ENCODE measurements at regions not wholly inside any gene's neighbourhood (a gene's known extent, or its start where the extent isn't known, plus 50 kb on each side); places are given as distances from the start of the nearest gene placed in this dataset.

DNA sequence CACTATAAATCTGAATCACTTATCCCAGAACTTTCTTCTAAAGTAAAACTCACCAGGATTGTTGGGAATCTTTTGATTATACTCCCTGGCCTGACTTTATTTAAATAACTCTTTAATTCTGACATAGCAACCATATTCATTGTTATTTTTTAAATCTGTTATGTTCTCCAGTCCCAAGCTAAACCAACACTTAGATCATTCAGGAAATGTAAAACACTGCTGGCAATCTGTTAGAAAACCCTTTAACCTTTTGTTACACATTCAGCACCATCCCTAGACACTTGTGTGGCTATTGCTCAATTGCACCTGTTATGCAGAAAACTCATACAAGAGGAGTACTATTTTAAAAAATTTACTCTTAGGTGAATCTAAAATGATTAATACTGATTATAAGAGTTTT is 101.8 kb upstream of the NHSL1 start:
- TF ChIP-seq, protein P1, sequence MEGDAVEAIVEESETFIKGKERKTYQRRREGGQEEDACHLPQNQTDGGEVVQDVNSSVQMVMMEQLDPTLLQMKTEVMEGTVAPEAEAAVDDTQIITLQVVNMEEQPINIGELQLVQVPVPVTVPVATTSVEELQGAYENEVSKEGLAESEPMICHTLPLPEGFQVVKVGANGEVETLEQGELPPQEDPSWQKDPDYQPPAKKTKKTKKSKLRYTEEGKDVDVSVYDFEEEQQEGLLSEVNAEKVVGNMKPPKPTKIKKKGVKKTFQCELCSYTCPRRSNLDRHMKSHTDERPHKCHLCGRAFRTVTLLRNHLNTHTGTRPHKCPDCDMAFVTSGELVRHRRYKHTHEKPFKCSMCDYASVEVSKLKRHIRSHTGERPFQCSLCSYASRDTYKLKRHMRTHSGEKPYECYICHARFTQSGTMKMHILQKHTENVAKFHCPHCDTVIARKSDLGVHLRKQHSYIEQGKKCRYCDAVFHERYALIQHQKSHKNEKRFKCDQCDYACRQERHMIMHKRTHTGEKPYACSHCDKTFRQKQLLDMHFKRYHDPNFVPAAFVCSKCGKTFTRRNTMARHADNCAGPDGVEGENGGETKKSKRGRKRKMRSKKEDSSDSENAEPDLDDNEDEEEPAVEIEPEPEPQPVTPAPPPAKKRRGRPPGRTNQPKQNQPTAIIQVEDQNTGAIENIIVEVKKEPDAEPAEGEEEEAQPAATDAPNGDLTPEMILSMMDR (IDR thresholded peaks at IDR 0.05; ENCODE audit: unreplicated experiment in 3 of 3) = no peak
- Mint-ChIP-seq H3K36me3 (ENCODE audit: low read depth) (no peaks in the 10 kb centered on the region), H3K4me3 (no peak overlapping the region), H3K27me3 (ENCODE audit: low read depth) (no peaks in the 10 kb centered on the region), H3K9me3 (no peaks in the 10 kb centered on the region), H3K4me1 (no peaks in the 10 kb centered on the region), H3K27ac (no peak overlapping the region)

DNA sequence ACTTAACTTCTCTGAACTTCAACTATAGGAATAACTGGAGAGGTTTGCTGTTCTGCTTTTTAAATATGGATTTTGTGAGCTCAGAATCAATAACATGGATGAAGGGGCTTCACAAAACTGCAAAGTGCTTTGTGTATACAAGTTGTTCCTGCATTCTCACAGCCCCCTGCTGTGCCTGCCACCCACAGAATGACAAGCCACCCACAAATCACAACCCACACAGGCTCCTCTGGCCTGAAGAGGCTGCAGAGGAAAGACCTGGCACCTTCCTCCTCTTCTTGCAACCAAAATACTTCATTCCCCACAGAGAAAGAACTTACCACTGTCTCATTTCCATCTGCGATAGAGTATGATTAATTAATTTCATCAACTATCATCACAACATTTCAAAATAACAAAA is 106.7 kb upstream of the NHSL1 start:
- H3K36me3 Mint-ChIP-seq (ENCODE audit: low read depth) = no peaks in the 10 kb centered on the region
- TF ChIP-seq, protein P1 (IDR thresholded peaks at IDR 0.05; ENCODE audit: unreplicated experiment in 3 of 3) = no peak
- H3K27ac Mint-ChIP-seq = no peak overlapping the region
- no peak overlapping the region for H3K4me3 Mint-ChIP-seq
- no peaks in the 10 kb centered on the region for H3K9me3 Mint-ChIP-seq
- H3K27me3 Mint-ChIP-seq (ENCODE audit: low read depth) = peaks cover 6% of the 10 kb centered on the region
- H3K4me1 Mint-ChIP-seq = no peaks in the 10 kb centered on the region

DNA sequence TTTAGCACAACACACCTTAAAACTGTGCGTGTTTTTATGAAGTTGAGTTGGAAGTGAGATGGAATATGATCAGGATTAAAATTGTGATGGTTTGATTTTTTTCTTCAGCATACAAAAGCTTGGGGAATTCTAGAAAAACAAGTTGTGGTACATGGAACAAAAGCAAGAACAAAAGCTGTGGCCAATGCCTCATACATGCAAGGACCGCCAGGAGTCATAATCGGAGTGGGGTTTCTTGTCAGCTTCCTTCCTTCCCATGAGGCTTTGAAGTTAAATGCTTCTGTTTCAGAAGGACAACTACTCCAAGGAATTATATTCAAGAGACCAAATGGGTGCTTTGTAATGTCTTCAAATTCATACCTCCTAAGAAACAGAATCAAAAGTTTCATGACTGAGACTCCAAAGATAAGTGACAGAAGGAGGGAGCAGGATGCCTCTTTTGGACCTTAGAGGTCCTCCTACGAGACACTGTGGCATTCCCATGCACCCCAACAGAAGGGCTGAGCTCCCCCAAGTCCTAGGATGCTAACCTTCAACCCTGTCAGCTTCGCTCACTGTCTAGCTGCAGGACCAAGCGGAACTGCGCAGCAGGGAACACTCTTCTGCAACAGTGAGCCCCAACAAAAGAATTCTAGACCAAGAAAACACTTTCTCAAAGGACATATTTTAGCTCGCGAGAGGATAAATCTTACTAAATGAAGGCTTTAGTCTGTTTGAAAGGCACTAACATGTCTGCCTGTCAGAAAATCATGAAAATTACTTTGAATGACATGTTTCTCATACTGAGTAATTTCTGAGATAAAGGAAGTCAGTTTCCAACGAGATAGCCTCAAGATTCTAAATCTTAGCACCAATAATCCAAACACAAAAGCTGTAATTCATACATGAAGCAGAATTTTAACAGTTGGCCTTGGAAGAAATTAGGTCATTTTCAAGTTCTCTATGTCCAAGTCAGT is 108.5 kb upstream of the NHSL1 start:
- Mint-ChIP-seq H3K9me3 (no peaks in the 10 kb centered on the region), H3K27ac (no peak overlapping the region), H3K36me3 (ENCODE audit: low read depth) (no peaks in the 10 kb centered on the region), H3K27me3 (ENCODE audit: low read depth) (peaks cover 6% of the 10 kb centered on the region), H3K4me3 (no peak overlapping the region), H3K4me1 (no peaks in the 10 kb centered on the region)
- TF ChIP-seq, protein P1 (IDR thresholded peaks at IDR 0.05; ENCODE audit: unreplicated experiment in 3 of 3) = no peak

DNA sequence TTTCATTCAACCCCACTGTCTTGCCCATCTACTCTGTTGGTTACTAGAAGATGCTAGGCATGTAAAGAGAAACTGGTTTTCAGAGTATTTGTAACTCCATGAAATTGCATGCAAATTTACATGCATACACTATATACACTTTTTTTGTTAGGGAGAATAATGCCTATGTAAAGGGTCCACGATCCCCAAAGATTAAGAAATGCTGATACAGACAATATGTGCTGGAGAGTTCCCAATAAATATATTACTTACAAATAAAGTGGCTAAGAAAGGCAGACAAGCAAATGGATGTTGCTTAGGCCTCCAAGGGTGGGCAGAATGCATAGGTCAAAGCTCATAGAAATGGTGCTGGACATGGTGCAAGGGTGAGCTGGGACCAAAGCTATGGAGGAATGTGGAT is 109.6 kb upstream of the NHSL1 start:
- Mint-ChIP-seq H3K27me3 (ENCODE audit: low read depth) (peaks cover 6% of the 10 kb centered on the region), H3K4me3 (no peak overlapping the region), H3K27ac (no peak overlapping the region), H3K9me3 (no peaks in the 10 kb centered on the region), H3K4me1 (no peaks in the 10 kb centered on the region), H3K36me3 (ENCODE audit: low read depth) (no peaks in the 10 kb centered on the region)
- TF ChIP-seq, protein P1 (IDR thresholded peaks at IDR 0.05; ENCODE audit: unreplicated experiment in 3 of 3) = no peak

DNA sequence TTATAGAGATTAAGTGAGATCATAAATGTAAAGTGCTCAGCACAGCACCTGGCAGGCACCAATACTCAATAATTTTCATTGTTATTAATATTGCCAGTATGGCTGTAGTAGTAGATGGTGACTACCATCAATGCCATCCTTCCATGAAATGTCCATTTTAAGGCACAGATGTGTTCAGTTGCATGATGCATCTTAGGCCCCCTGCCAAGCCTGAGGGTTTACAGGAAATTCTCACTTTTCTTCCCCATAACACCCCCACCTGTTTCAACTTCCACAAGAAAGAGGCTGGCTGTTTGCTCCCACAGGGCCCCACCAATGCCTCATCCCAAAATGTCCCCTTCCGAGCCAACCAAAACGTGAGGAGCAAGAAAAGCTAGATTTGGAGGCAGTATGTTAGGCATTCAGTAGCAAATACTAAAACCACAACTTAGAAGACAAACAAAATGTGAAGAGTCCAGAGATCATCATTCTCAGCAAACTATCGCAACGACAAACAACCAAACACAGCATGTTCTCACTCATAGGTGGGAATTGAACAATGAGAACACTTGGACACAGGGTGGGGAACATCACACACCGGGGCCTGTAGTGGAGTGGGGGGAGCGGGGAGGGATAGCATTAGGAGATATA is 110.6 kb upstream of the NHSL1 start:
- Mint-ChIP-seq H3K9me3 (no peaks in the 10 kb centered on the region), H3K27me3 (ENCODE audit: low read depth) (peaks cover 6% of the 10 kb centered on the region), H3K27ac (no peak overlapping the region), H3K4me3 (no peak overlapping the region), H3K36me3 (ENCODE audit: low read depth) (no peaks in the 10 kb centered on the region), H3K4me1 (no peaks in the 10 kb centered on the region)
- TF ChIP-seq, protein P1 (IDR thresholded peaks at IDR 0.05; ENCODE audit: unreplicated experiment in 3 of 3) = no peak

Measured in nephron (organoid).